ENCODE measurements at regions not wholly inside any gene's neighbourhood (a gene's known extent, or its start where the extent isn't known, plus 50 kb on each side); places are given as distances from the start of the nearest gene placed in this dataset.
A peak's percentile ranks its signal among the peaks of the same experiment; 100 is the strongest.

DNA sequence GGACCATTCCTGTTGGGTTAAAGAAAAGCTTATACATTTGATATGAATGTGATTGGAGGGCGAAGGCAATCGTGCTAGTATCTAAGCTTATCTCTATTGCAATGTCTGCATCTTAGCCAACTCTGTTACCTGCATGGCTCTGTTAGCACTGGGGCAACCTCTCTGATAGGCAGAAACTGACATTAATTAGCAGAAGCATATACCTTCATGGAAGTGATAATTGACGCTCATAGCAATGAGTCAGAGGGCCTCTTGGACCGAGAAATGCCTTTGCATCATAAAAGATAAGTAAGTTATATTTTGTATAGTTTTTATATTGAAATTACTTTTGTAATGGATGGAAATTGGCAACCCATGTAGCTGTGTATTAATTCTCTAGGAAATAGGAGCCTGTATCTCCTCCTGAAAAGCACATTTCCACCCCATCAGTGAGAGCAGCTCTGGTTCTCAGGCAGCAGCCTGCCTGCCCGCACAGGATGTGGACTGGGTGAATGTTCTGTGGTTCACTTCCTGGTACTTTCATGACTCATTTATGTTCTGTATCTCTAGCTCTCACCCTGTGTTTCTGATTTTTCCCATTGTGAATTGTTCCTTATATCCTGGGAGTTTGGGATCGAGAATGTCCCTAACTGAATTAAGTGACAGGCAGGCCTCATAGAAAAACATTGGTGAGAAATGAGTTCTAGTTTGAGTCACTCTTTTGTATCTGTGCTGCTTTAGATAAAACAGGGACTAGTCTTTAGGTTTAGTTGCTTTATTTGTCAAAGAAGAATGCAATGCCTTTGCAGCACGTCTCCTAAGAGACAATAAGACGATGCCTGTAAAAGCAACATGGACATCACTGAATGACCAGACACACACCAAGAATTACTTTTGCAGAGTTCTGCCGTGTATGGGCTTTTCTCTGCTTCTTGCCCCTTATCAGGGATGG, 344.9 kb downstream of the DCDC2C start:
- H3K27ac ChIP-seq, result peak overlapping the region; percentile 49
- peak; percentile 78 for DNase-seq
- TF ChIP-seq, protein P1, sequence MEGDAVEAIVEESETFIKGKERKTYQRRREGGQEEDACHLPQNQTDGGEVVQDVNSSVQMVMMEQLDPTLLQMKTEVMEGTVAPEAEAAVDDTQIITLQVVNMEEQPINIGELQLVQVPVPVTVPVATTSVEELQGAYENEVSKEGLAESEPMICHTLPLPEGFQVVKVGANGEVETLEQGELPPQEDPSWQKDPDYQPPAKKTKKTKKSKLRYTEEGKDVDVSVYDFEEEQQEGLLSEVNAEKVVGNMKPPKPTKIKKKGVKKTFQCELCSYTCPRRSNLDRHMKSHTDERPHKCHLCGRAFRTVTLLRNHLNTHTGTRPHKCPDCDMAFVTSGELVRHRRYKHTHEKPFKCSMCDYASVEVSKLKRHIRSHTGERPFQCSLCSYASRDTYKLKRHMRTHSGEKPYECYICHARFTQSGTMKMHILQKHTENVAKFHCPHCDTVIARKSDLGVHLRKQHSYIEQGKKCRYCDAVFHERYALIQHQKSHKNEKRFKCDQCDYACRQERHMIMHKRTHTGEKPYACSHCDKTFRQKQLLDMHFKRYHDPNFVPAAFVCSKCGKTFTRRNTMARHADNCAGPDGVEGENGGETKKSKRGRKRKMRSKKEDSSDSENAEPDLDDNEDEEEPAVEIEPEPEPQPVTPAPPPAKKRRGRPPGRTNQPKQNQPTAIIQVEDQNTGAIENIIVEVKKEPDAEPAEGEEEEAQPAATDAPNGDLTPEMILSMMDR (IDR thresholded peaks at IDR 0.05; ENCODE audit: low read depth, low read length, missing control alignments), result no peak
- no peaks in the 10 kb centered on the region for H3K27me3 ChIP-seq (replicated peaks)
- no peak overlapping the region for H3K4me3 ChIP-seq (ENCODE audit: low read depth, low read length)
- in situ Hi-C loops (cut with HindIII; ENCODE audit: low pct_ligation_motif_present, low sequenced_read_pairs), result no loop called here
- no peaks in the 10 kb centered on the region for H3K36me3 ChIP-seq (replicated peaks)

DNA sequence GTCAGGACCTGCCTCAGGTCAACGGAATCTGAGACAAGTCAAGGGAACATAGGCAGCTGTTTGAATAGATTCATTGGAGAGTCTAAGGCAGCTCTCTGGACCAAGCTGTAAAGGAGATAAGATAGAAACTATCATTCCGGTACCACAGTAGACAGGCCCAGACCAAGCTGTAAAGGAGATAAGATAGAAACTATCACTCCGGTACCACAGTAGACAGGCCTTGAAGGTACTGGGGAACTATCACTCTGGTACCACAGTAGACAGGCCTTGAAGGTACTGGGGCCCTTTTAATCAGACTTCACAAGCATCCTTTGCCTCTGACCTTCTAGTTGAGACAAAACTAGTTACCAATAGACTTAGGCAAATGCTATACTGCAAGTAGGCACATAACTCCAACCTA, 346.1 kb downstream of the DCDC2C start:
- Histone ChIP-seq H3K4me3 (ENCODE audit: low read depth, low read length) (no peak overlapping the region), H3K27ac (no peak overlapping the region), H3K36me3 (replicated peaks) (no peaks in the 10 kb centered on the region), H3K27me3 (replicated peaks) (no peaks in the 10 kb centered on the region)
- in situ Hi-C loops (cut with HindIII; ENCODE audit: low pct_ligation_motif_present, low sequenced_read_pairs), result no loop called here
- TF ChIP-seq, protein P1 (IDR thresholded peaks at IDR 0.05; ENCODE audit: low read depth, low read length, missing control alignments), result no peak
- no peak for DNase-seq

DNA sequence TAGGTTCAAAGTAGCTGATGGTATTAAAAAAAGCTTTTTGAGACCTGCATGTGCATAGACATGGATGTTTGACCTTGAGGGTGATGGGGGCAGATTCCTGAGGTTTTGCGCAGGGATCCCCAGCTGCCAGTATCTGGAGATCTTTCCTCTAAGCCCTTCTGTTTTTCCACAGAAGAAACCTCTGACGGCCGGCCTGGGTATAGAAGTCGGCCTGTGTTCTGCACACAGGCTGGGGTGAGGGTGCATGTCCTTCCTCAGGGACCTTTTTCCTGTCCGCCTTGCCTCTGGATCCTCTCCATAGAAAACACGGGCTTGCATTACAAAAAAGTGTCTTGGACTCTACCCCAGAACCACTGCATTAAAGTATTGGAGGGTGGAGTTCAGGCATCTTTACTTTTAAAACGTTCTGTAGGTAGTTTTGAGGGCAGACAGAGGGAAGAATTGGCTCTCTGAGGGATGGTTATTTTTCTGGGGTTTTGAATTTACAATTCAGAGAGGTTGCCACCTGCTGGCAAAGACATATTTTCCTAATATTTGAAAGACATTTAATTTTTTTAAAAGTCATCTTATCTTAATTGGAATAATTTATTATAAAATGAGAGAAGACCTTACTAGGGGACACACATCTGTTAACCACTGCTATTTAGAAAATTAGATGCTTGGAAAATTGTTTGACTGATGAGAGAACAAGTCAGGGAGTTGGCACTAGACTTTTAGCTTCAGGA, 350.6 kb downstream of the DCDC2C start:
- no peak overlapping the region for H3K4me3 ChIP-seq (ENCODE audit: low read depth, low read length)
- H3K36me3 ChIP-seq (replicated peaks), result no peaks in the 10 kb centered on the region
- no peaks in the 10 kb centered on the region for H3K27me3 ChIP-seq (replicated peaks)
- DNase-seq, result no peak
- in situ Hi-C loops (cut with HindIII; ENCODE audit: low pct_ligation_motif_present, low sequenced_read_pairs), result no loop called here
- TF ChIP-seq, protein P1 (IDR thresholded peaks at IDR 0.05; ENCODE audit: low read depth, low read length, missing control alignments), result no peak
- no peak overlapping the region for H3K27ac ChIP-seq

DNA sequence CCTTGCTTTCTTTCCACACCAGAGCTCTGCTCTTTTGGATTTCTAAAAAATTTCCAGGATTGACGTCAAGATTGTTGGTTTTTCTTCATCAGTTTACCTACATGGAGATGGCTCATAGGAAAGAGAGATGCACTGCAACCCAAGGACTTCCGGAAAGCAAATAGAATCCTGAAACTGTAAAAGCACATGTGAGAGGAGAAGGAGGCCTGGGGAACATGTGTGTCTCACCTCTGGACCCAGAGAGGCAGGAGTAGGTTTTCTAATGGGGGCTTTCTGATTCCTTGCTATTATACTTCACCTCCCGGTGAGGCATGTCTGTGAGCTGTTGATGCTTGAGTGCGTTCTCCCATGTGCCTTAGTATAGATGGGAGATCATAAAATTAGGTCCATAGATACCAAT, 362.8 kb downstream of the DCDC2C start:
- TF ChIP-seq, protein P1 (IDR thresholded peaks at IDR 0.05; ENCODE audit: low read depth, low read length, missing control alignments), result no peak
- Histone ChIP-seq H3K27me3 (replicated peaks) (no peaks in the 10 kb centered on the region), H3K27ac (no peak overlapping the region), H3K36me3 (replicated peaks) (no peaks in the 10 kb centered on the region), H3K4me3 (ENCODE audit: low read depth, low read length) (no peak overlapping the region)
- no peak for DNase-seq
- in situ Hi-C loops (cut with HindIII; ENCODE audit: low pct_ligation_motif_present, low sequenced_read_pairs), result no loop called here

GRCh38 chr2:4073026-4073569, 369.7 kb downstream of the DCDC2C start:
- in situ Hi-C loops (cut with HindIII; ENCODE audit: low pct_ligation_motif_present, low sequenced_read_pairs), result no loop called here
- TF ChIP-seq, protein P1 (IDR thresholded peaks at IDR 0.05; ENCODE audit: low read depth, low read length, missing control alignments), result no peak

More at GRCh38 chr2:4073026-4073569, 369.7 kb downstream of the DCDC2C start:
- Histone ChIP-seq H3K27ac (no peak overlapping the region), H3K4me3 (ENCODE audit: low read depth, low read length) (no peak overlapping the region), H3K27me3 (replicated peaks) (no peaks in the 10 kb centered on the region), H3K36me3 (replicated peaks) (no peaks in the 10 kb centered on the region)
- no peak for DNase-seq
